ENCODE measurements at regions not wholly inside any gene's neighbourhood (a gene's known extent, or its start where the extent isn't known, plus 50 kb on each side); places are given as distances from the start of the nearest gene placed in this dataset.

DNA sequence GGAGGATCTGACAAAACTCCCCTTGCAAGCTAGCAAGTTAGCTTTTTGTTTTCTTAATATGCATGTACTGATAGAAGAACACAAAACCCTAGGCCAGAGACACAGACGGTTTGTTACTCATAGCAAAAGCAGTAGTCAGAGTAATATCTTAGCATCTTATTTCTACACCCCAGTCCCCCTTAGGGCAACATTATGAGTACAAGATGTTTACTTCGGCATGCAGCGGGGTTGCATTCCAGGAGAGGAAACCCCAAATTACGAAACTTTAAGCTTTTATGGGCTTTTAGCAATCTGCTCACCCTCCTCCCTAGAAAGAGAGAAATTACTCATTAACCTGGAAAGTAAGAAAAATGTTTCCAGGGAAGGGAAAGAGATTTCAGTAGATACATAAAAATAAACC lies 1286.9 kb downstream of the EPHA7 start:
- no peak for TF ChIP-seq CTCF (IDR thresholded peaks at IDR 0.05)
- ATAC-seq (ENCODE audit: low FRiP score) (no peak), DNase-seq (ENCODE audit: low spot score) (no peak)

DNA sequence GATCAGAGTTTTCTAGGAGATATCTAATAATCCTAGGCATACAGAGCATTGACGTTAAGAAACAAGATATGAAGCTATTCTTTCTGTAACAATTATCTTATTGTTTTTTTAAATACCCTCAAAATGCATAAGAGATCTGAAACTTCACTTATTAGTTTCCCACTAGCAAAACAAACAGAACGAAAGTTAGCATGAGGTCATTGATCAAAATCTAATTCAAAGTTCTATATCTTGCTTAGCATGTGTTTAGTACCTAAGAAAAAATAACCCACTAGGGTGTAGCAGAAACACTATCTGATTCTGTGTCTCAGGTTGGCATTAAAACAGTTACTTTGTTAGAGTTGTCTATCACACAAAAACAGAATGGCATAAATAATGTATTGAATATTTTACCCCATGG lies 1288.4 kb downstream of the EPHA7 start:
- TF ChIP-seq CTCF (IDR thresholded peaks at IDR 0.05) = no peak
- ATAC-seq (ENCODE audit: low FRiP score) (no peak), DNase-seq (ENCODE audit: low spot score) (no peak)

DNA sequence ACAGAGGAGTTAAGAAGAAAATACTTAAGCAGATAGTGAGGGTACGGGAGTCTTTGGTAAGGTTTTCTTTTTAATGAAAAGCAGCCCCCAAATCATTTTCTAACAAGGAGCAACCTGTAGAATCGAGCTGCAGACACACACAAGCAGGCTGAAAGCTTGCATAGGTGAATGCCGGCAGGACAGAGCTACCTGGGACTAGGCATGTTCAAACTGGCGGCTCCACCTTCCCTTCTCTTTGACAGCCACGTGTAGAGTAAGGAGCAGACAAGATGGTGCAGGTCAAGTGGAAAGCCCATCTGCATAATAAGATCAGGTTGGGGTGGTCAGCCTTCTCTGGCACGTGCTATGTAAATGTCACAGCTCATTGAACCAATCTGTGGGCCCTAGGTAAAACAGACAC lies 1292.4 kb downstream of the EPHA7 start:
- ATAC-seq (ENCODE audit: low FRiP score) (no peak), DNase-seq (ENCODE audit: low spot score) (no peak)
- TF ChIP-seq CTCF (IDR thresholded peaks at IDR 0.05) = no peak

DNA sequence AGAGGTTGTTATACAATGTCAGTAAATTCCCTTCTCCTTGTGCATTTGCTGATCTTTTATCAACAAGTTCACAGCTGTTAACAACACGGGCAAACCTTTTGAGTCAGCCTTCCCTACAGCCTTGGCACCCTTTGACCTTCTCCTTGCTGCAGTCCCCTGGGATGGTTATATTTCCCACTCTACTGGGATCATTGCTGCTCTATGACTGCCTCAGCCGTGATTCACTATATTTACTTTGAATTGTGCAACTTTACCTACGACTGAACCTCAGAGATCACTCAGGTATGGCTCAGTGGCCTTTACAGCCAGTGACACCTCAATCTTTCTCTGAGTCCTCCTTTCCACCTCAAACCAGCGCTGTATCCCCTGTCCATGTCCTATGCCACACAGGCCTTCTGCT lies 1293.3 kb downstream of the EPHA7 start:
- no peak for DNase-seq (ENCODE audit: low spot score)
- ATAC-seq (ENCODE audit: low FRiP score) = no peak
- no peak for TF ChIP-seq CTCF (IDR thresholded peaks at IDR 0.05)

DNA sequence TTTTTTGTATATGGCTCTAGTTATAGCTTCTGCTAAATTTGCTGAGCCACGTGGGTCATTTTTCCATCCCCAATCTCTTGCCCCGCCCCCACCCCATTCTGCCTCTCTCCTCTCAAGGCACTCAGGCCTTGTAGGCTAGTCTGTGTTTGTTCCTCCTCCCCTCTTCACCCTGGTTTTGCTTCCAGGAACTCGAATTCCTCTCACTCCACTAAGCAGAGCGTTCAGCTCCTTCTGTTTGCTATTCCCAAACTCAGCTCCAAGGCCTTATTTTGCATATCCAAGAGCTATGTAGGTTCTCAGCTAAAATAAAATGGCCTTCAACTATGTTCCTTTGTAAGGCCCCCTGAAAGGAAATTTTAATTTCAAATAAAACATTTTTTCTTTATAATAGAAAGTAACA lies 1293.7 kb downstream of the EPHA7 start:
- TF ChIP-seq CTCF (IDR thresholded peaks at IDR 0.05) = no peak
- ATAC-seq (ENCODE audit: low FRiP score) = no peak
- DNase-seq (ENCODE audit: low spot score) = no peak

- no peak for TF ChIP-seq CTCF (IDR thresholded peaks at IDR 0.05)
- DNase-seq (ENCODE audit: low spot score) (no peak), ATAC-seq (ENCODE audit: low FRiP score) (no peak)
Measured at GRCh38 chr6:92124200-92124651, 1295.1 kb downstream of the EPHA7 start.

- TF ChIP-seq CTCF (IDR thresholded peaks at IDR 0.05) = no peak
- DNase-seq (ENCODE audit: low spot score) (no peak), ATAC-seq (ENCODE audit: low FRiP score) (no peak)
Measured at GRCh38 chr6:92122746-92123145, 1296.6 kb downstream of the EPHA7 start.
